OCI-LY7 (cell line): ENCODE measurements at regions not wholly inside any gene's neighbourhood (a gene's known extent, or its start where the extent isn't known, plus 50 kb on each side); places are given as distances from the start of the nearest gene placed in this dataset.

Experiments used
- BruUV-seq: library from RNA; stranded (reverse); fragments of 400-500 nt; replicated peaks from 2 replicates; lab custom pipeline; 2021; lab: Mats Ljungman, UMichigan
- CTCF ChIA-PET: fragments of 300-600 bp; sonication (Branson Sonifier 250); formaldehyde crosslinking; loops from one replicate; lab custom pipeline; 2022; ENCODE audit warnings: antibody characterized with exemption; ENCODE audit not compliant: unreplicated experiment; lab: Charles Lee
- POLR2A ChIA-PET: fragments of 300-600 bp; sonication (Branson Sonifier 250); formaldehyde crosslinking; loops from one replicate; lab custom pipeline; 2022; ENCODE audit warnings: antibody characterized with exemption; lab: Charles Lee
- DNase-seq: peaks from one replicate; pipeline ENCODE4 v3.0.0-alpha.2; 2015; ENCODE audit warnings: low spot score
- H2AFZ ChIP-seq: fragments of 200-600 bp; sonication (generic), shearing (Covaris generic); 2 replicates; pipeline ENCODE4 v1.6.1; 2014; ENCODE audit warnings: mild to moderate bottlenecking, antibody characterized with exemption, low read length, moderate library complexity
- H3K27ac ChIP-seq: fragments of 200-600 bp; sonication (generic); 2 replicates; pipeline ENCODE4 v1.5.1; 2014; ENCODE audit warnings: mixed run types, low read depth, mild to moderate bottlenecking, moderate library complexity, low read length, inconsistent platforms; ENCODE audit not compliant: poor library complexity, severe bottlenecking
- H3K36me3 ChIP-seq: fragments of 200-600 bp; sonication (generic); 2 replicates; pipeline ENCODE4 v1.6.1; 2014; ENCODE audit warnings: mild to moderate bottlenecking, antibody characterized with exemption, low read length, moderate library complexity, mixed read lengths; ENCODE audit not compliant: insufficient read depth
- H3K4me1 ChIP-seq: fragments of 200-600 bp; sonication (generic); 2 replicates; pipeline ENCODE4 v1.5.1; 2014; ENCODE audit warnings: mild to moderate bottlenecking, low read length; ENCODE audit not compliant: insufficient read depth, poor library complexity, severe bottlenecking
- H3K4me2 ChIP-seq: fragments of 200-600 bp; sonication (generic); 2 replicates; pipeline ENCODE4 v1.6.1; 2014; ENCODE audit warnings: mild to moderate bottlenecking, low read length
- H3K4me3 ChIP-seq: fragments of 200-600 bp; sonication (generic); 2 replicates; pipeline ENCODE4 v1.5.1; 2014; ENCODE audit warnings: mild to moderate bottlenecking, low read depth, low read length; ENCODE audit not compliant: poor library complexity, severe bottlenecking
- H3K79me2 ChIP-seq: fragments of 200-600 bp; sonication (generic); 2 replicates; pipeline ENCODE4 v1.6.1; 2016; ENCODE audit warnings: low read depth, mild to moderate bottlenecking, low read length, moderate library complexity, mixed read lengths; ENCODE audit not compliant: insufficient read depth
- H3K9me2 ChIP-seq: fragments of 200-600 bp; sonication (generic); 2 replicates; pipeline ENCODE4 v1.6.1; 2016; ENCODE audit warnings: mild to moderate bottlenecking, low read length, mixed read lengths; ENCODE audit not compliant: insufficient read depth
- H3K9me3 ChIP-seq: fragments of 200-600 bp; sonication (generic); 2 replicates; pipeline ENCODE4 v1.6.1; 2014; ENCODE audit warnings: mild to moderate bottlenecking, mixed run types, low read length, mixed read lengths
- H4K20me1 ChIP-seq: fragments of 200-600 bp; sonication (generic); 2 replicates; pipeline ENCODE4 v1.6.1; 2014; ENCODE audit warnings: mild to moderate bottlenecking, antibody characterized with exemption, low read length, moderate library complexity, mixed read lengths; ENCODE audit not compliant: insufficient read depth
- EZH2phosphoT487 ChIP-seq: fragments of 200-600 bp; sonication (generic); IDR thresholded peaks from 2 replicates; pipeline ENCODE4 v1.6.1; 2018; ENCODE audit warnings: low read depth, borderline replicate concordance, mild to moderate bottlenecking, mixed run types, antibody characterized with exemption, low read length, moderate library complexity, mixed read lengths
- intact Hi-C: fragments of 100-400 bp; cut with micrococcal nuclease; formaldehyde crosslinking; loops from one replicate; pipeline ENCODE4 v1.10.0; 2022; ENCODE audit not compliant: unreplicated experiment
- TF ChIP-seq, protein P1 (sequence below): fragments of 200-600 bp; sonication (generic); conservative IDR thresholded peaks from 2 replicates; pipeline ENCODE4 v1.5.1; 2014; ENCODE audit warnings: mild to moderate bottlenecking, antibody characterized with exemption, low read length, moderate library complexity, mixed read lengths

DNA sequence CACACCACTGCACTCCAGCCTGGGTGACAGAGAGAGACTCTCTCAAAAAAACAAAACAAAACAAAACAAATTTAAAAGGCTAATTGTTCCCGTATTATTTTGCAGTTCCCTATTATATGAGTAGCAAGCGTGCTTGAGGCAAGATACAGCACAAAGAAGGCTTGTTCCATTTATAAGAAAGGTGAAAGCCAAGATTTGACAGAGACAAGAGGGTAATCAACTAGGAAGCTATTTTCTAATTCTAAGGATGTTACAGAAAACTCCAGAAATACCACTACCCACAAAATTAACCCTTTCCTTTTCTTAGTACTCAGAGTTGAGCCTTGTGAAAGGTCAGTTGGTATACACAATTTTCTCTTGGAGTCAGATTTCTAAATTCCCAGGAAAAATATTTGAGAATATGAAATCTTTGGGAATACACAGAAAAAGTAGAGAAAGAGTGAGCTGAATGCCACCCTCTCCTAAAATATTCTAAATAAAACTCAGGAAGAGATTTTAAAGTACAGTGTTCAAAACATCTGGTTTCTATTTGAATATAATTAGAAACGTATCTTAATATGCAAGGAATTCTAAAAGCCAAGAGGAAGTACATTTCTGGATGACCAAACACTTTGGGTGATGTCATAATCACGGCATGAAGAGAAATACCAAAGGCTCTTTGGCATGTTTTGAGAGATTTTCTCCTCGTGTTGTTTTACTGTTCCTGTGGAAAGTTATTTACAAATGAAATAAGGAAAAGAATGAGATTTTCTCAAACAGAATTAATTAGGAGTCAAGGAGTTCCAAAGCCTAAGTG is 63.0 kb upstream of the FLT1 start:
- no peak overlapping the region for H3K4me2 ChIP-seq
- intact Hi-C loops = no loop called here
- H3K79me2 ChIP-seq = no peaks in the 10 kb centered on the region
- DNase-seq = no peak
- H3K9me2 ChIP-seq = no peaks in the 10 kb centered on the region
- POLR2A ChIA-PET = no interaction called here
- no TSS peak for BruUV-seq
- no peaks in the 10 kb centered on the region for H3K9me3 ChIP-seq
- H3K4me3 ChIP-seq = no peak overlapping the region
- no peaks in the 10 kb centered on the region for H4K20me1 ChIP-seq
- H2AFZ ChIP-seq = no peak overlapping the region
- no peak for TF ChIP-seq EZH2phosphoT487
- TF ChIP-seq, protein P1, sequence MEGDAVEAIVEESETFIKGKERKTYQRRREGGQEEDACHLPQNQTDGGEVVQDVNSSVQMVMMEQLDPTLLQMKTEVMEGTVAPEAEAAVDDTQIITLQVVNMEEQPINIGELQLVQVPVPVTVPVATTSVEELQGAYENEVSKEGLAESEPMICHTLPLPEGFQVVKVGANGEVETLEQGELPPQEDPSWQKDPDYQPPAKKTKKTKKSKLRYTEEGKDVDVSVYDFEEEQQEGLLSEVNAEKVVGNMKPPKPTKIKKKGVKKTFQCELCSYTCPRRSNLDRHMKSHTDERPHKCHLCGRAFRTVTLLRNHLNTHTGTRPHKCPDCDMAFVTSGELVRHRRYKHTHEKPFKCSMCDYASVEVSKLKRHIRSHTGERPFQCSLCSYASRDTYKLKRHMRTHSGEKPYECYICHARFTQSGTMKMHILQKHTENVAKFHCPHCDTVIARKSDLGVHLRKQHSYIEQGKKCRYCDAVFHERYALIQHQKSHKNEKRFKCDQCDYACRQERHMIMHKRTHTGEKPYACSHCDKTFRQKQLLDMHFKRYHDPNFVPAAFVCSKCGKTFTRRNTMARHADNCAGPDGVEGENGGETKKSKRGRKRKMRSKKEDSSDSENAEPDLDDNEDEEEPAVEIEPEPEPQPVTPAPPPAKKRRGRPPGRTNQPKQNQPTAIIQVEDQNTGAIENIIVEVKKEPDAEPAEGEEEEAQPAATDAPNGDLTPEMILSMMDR = no peak
- no peak overlapping the region for H3K27ac ChIP-seq
- H3K4me1 ChIP-seq = no peaks in the 10 kb centered on the region
- CTCF ChIA-PET = no interaction called here
- no peaks in the 10 kb centered on the region for H3K36me3 ChIP-seq

DNA sequence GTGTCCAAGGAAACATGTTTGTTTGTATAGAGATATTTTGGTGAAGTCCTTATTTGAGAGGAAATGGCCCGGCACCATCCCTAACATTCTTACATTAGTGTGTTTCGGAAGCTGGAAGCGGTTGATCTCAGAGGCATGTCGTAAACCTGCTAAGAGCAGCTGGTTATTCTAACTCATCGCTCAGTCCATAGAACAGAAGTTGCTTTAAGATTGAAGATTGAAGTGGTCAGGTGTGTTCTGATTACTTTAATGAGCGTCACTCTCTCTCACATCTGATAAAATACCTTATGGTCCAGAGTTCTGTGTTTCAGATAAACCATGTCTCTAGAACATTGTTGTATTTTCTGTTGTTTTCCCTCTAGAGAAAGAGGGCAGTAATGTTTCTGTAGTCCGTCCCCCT is 60.2 kb upstream of the FLT1 start:
- Histone ChIP-seq H3K27ac (no peak overlapping the region), H3K9me3 (no peaks in the 10 kb centered on the region), H3K4me1 (no peaks in the 10 kb centered on the region), H4K20me1 (no peaks in the 10 kb centered on the region), H3K9me2 (no peaks in the 10 kb centered on the region), H3K4me3 (no peak overlapping the region), H2AFZ (no peak overlapping the region), H3K4me2 (no peak overlapping the region), H3K79me2 (no peaks in the 10 kb centered on the region), H3K36me3 (no peaks in the 10 kb centered on the region)
- ChIA-PET POLR2A (interaction anchor here (0.6 kb wide), 1 partner anchor 34 kb away, joined by 3 read pairs; no protein-coding TSS in a partner anchor), CTCF (no interaction called here)
- no peak for DNase-seq
- BruUV-seq = no TSS peak
- intact Hi-C loops = no loop called here
- TF ChIP-seq EZH2phosphoT487 = no peak
- TF ChIP-seq, protein P1 = no peak

DNA sequence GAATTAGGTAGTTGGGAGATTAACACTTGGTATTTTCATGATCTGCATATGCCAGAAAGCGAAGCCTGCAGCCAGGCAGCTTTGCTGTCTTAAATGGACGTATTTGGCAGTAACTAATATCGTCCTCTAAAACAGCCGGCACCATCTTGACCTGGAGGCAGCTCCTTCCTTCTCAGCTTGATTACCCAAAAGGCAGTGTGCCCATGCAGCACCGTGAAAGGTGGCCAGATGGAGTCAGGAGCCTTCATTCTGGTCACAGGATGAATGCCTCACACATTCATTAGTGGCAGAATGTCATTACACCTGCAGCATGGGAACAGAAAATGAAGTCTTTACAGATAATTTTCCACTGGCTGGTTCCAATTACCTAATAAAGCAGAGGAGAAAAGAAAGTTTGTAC is 59.0 kb upstream of the FLT1 start:
- H3K79me2 ChIP-seq = no peaks in the 10 kb centered on the region
- H2AFZ ChIP-seq = no peak overlapping the region
- no peak overlapping the region for H3K4me2 ChIP-seq
- no peaks in the 10 kb centered on the region for H3K4me1 ChIP-seq
- H4K20me1 ChIP-seq = no peaks in the 10 kb centered on the region
- BruUV-seq = no TSS peak
- intact Hi-C loops = no loop called here
- H3K4me3 ChIP-seq = no peak overlapping the region
- H3K9me2 ChIP-seq = no peaks in the 10 kb centered on the region
- H3K27ac ChIP-seq = no peak overlapping the region
- no peak for DNase-seq
- ChIA-PET POLR2A (interaction anchor here (0.7 kb wide), 1 partner anchor 9 kb away, joined by 3 read pairs; no protein-coding TSS in a partner anchor), CTCF (no interaction called here)
- TF ChIP-seq, protein P1 = no peak
- no peak for TF ChIP-seq EZH2phosphoT487
- H3K36me3 ChIP-seq = no peaks in the 10 kb centered on the region
- no peaks in the 10 kb centered on the region for H3K9me3 ChIP-seq
